WTC11 (cell line): ENCODE measurements at regions not wholly inside any gene's neighbourhood (a gene's known extent, or its start where the extent isn't known, plus 50 kb on each side); places are given as distances from the start of the nearest gene placed in this dataset.

Experiments
- CTCF ChIP-seq: fragments of 200-600 bp; IDR thresholded peaks from 2 replicates; pipeline ENCODE4 v1.8.0; 2022; ENCODE audit warnings: antibody characterized with exemption
- FOXJ3 ChIP-seq: sonication (generic); formaldehyde crosslinking; IDR thresholded peaks from 2 replicates; pipeline ENCODE4 v1.9.0; 2021; ENCODE audit warnings: missing genetic modification reagents, mild to moderate bottlenecking, borderline replicate concordance
- FOXK1 ChIP-seq: sonication (generic); formaldehyde crosslinking; IDR thresholded peaks from 2 replicates; pipeline ENCODE4 v1.8.0; 2022; ENCODE audit warnings: mild to moderate bottlenecking, moderate library complexity, missing genetic modification reagents
- JUN ChIP-seq: sonication (generic); formaldehyde crosslinking; IDR thresholded peaks from 2 replicates; pipeline ENCODE4 v1.8.0; 2023; ENCODE audit warnings: mild to moderate bottlenecking, missing genetic modification reagents
- MYBL2 ChIP-seq: sonication (generic); formaldehyde crosslinking; IDR thresholded peaks from 2 replicates; pipeline ENCODE4 v1.8.1; 2023; ENCODE audit warnings: mild to moderate bottlenecking, moderate library complexity, missing genetic modification reagents
- NFE2L1 ChIP-seq: sonication (generic); formaldehyde crosslinking; IDR thresholded peaks from 2 replicates; pipeline ENCODE4 v1.8.1; 2023; ENCODE audit warnings: missing genetic modification reagents
- USF2 ChIP-seq: sonication (generic); formaldehyde crosslinking; IDR thresholded peaks from 2 replicates; pipeline ENCODE4 v1.8.1; 2023; ENCODE audit warnings: mild to moderate bottlenecking, missing genetic modification reagents, moderate library complexity
- ZBTB43 ChIP-seq: sonication (generic); formaldehyde crosslinking; IDR thresholded peaks from 2 replicates; pipeline ENCODE4 v1.8.1; 2023; ENCODE audit warnings: mild to moderate bottlenecking, missing genetic modification reagents
- TF ChIP-seq, protein P1 (sequence below): sonication (generic); formaldehyde crosslinking; IDR thresholded peaks from 2 replicates; pipeline ENCODE4 v1.8.1; 2023; ENCODE audit warnings: mild to moderate bottlenecking, moderate library complexity, missing genetic modification reagents
- TF ChIP-seq, protein P2 (sequence below): sonication (generic); formaldehyde crosslinking; IDR thresholded peaks from 2 replicates; pipeline ENCODE4 v1.8.1; 2022; ENCODE audit warnings: low read depth, mild to moderate bottlenecking, moderate library complexity, missing genetic modification reagents, borderline replicate concordance
- TF ChIP-seq, protein P3 (sequence below): sonication (generic); formaldehyde crosslinking; IDR thresholded peaks from 2 replicates; pipeline ENCODE4 v1.8.0; 2022; ENCODE audit warnings: mild to moderate bottlenecking, missing genetic modification reagents

DNA sequence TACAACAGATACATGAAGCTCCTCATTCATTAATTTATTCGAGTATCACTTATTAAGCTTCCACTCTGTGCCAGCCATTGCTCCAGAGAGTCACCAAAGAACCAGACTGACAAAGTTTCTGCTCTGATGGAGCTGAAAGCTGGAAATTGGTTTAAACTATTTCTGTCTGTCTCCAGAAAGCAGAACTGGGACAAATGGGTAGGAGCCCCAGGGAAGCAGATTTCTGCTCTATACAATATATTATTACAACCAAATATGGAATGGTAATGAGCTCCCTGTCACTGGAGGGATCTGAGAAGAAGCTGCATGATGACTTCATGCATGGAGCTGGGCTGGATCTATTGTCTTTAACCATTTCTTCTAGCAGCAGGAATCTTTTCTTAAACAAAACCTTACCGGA is 165.4 kb upstream of the ADO start:
- TF ChIP-seq FOXJ3 (CRISPR knock-in tag) = no peak
- no peak for TF ChIP-seq CTCF
- TF ChIP-seq, protein P1, sequence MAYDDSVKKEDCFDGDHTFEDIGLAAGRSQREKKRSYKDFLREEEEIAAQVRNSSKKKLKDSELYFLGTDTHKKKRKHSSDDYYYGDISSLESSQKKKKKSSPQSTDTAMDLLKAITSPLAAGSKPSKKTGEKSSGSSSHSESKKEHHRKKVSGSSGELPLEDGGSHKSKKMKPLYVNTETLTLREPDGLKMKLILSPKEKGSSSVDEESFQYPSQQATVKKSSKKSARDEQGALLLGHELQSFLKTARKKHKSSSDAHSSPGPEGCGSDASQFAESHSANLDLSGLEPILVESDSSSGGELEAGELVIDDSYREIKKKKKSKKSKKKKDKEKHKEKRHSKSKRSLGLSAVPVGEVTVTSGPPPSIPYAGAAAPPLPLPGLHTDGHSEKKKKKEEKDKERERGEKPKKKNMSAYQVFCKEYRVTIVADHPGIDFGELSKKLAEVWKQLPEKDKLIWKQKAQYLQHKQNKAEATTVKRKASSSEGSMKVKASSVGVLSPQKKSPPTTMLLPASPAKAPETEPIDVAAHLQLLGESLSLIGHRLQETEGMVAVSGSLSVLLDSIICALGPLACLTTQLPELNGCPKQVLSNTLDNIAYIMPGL (CRISPR knock-in tag) = no peak
- no peak for TF ChIP-seq NFE2L1 (CRISPR knock-in tag)
- TF ChIP-seq USF2 (CRISPR knock-in tag) = no peak
- TF ChIP-seq, protein P2, sequence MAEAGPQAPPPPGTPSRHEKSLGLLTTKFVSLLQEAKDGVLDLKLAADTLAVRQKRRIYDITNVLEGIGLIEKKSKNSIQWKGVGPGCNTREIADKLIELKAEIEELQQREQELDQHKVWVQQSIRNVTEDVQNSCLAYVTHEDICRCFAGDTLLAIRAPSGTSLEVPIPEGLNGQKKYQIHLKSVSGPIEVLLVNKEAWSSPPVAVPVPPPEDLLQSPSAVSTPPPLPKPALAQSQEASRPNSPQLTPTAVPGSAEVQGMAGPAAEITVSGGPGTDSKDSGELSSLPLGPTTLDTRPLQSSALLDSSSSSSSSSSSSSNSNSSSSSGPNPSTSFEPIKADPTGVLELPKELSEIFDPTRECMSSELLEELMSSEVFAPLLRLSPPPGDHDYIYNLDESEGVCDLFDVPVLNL = no peak
- TF ChIP-seq, protein P3, sequence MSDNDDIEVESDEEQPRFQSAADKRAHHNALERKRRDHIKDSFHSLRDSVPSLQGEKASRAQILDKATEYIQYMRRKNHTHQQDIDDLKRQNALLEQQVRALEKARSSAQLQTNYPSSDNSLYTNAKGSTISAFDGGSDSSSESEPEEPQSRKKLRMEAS = no peak
- TF ChIP-seq FOXK1 = no peak
- TF ChIP-seq JUN (CRISPR knock-in tag) = no peak
- no peak for TF ChIP-seq ZBTB43
- TF ChIP-seq MYBL2 = no peak
